ENCODE measurements at regions not wholly inside any gene's neighbourhood (a gene's known extent, or its start where the extent isn't known, plus 50 kb on each side); places are given as distances from the start of the nearest gene placed in this dataset.

- no peak overlapping the region for H4K8ac ChIP-seq (ENCODE audit: low read depth, low read length)
- no peak overlapping the region for H2BK15ac ChIP-seq (replicated peaks; ENCODE audit: low read depth)
- H3K4me3 ChIP-seq (ENCODE audit: low read length), result no peak overlapping the region
- H3K4me2 ChIP-seq (ENCODE audit: low read length), result no peak overlapping the region
- H3K36me3 ChIP-seq (ENCODE audit: control insufficient read depth, insufficient read depth, low read length), result no peaks in the 10 kb centered on the region
- H2AK5ac ChIP-seq (ENCODE audit: low read length), result no peak overlapping the region
- H3K4ac ChIP-seq (ENCODE audit: low read depth, low read length), result no peak overlapping the region
- no peak overlapping the region for H3K18ac ChIP-seq (ENCODE audit: low read length)
- H3K56ac ChIP-seq (ENCODE audit: low read length), result no peak overlapping the region
- WGBS (ENCODE audit: extremely low coverage, insufficient coverage, low lambda C conversion rate), result no CpG with 5 or more reads among the region's 4 CpGs
- no peak overlapping the region for H2BK120ac ChIP-seq (ENCODE audit: low read depth, low read length)
- no peak overlapping the region for H3K23ac ChIP-seq (ENCODE audit: low read length)
- no peaks in the 10 kb centered on the region for H3K27me3 ChIP-seq (ENCODE audit: insufficient read depth, low read length, poor library complexity)
- no peaks in the 10 kb centered on the region for H3K79me2 ChIP-seq (ENCODE audit: control insufficient read depth, insufficient read depth, low read length)
- no peaks in the 10 kb centered on the region for H3K79me1 ChIP-seq (ENCODE audit: low read length)
- no peak overlapping the region for H4K5ac ChIP-seq (ENCODE audit: low read length)
- no peaks in the 10 kb centered on the region for H3K4me1 ChIP-seq (ENCODE audit: control insufficient read depth, low read depth, low read length)
- H3K27ac ChIP-seq (ENCODE audit: low read depth, low read length), result no peak overlapping the region
- no peak overlapping the region for H2BK5ac ChIP-seq (ENCODE audit: low read length)
- H3K9ac ChIP-seq (ENCODE audit: low read length), result no peak overlapping the region
- DNase-seq, result no peak
Observed at GRCh38 chr5:159450417-159450816, 120.1 kb upstream of the IL12B start.

GRCh38 chr5:159451197-159452052 lies 121.1 kb upstream of the IL12B start:
- Histone ChIP-seq H3K36me3 (ENCODE audit: control insufficient read depth, insufficient read depth, low read length) (no peaks in the 10 kb centered on the region), H4K5ac (ENCODE audit: low read length) (no peak overlapping the region), H2AK5ac (ENCODE audit: low read length) (no peak overlapping the region), H3K4me2 (ENCODE audit: low read length) (no peak overlapping the region), H3K23ac (ENCODE audit: low read length) (no peak overlapping the region), H3K4me1 (ENCODE audit: control insufficient read depth, low read depth, low read length) (no peaks in the 10 kb centered on the region), H2BK15ac (replicated peaks; ENCODE audit: low read depth) (no peak overlapping the region), H3K27ac (ENCODE audit: low read depth, low read length) (no peak overlapping the region), H4K8ac (ENCODE audit: low read depth, low read length) (no peak overlapping the region), H3K56ac (ENCODE audit: low read length) (no peak overlapping the region), H3K27me3 (ENCODE audit: insufficient read depth, low read length, poor library complexity) (no peaks in the 10 kb centered on the region), H3K4me3 (ENCODE audit: low read length) (no peak overlapping the region), H3K9ac (ENCODE audit: low read length) (no peak overlapping the region), H3K18ac (ENCODE audit: low read length) (no peak overlapping the region), H3K4ac (ENCODE audit: low read depth, low read length) (no peak overlapping the region), H2BK120ac (ENCODE audit: low read depth, low read length) (no peak overlapping the region), H3K79me1 (ENCODE audit: low read length) (no peaks in the 10 kb centered on the region), H2BK5ac (ENCODE audit: low read length) (no peak overlapping the region), H3K79me2 (ENCODE audit: control insufficient read depth, insufficient read depth, low read length) (no peaks in the 10 kb centered on the region)
- WGBS (ENCODE audit: extremely low coverage, insufficient coverage, low lambda C conversion rate), result no CpG with 5 or more reads among the region's 13 CpGs
- no peak for DNase-seq

- H4K5ac ChIP-seq (ENCODE audit: low read length), result no peak overlapping the region
- no peak overlapping the region for H3K4me3 ChIP-seq (ENCODE audit: low read length)
- H2BK5ac ChIP-seq (ENCODE audit: low read length), result no peak overlapping the region
- no peaks in the 10 kb centered on the region for H3K27me3 ChIP-seq (ENCODE audit: insufficient read depth, low read length, poor library complexity)
- WGBS (ENCODE audit: extremely low coverage, insufficient coverage, low lambda C conversion rate), result no CpG with 5 or more reads among the region's 11 CpGs
- H3K56ac ChIP-seq (ENCODE audit: low read length), result no peak overlapping the region
- no peak overlapping the region for H3K18ac ChIP-seq (ENCODE audit: low read length)
- no peak overlapping the region for H2AK5ac ChIP-seq (ENCODE audit: low read length)
- H3K4me2 ChIP-seq (ENCODE audit: low read length), result no peak overlapping the region
- H4K8ac ChIP-seq (ENCODE audit: low read depth, low read length), result no peak overlapping the region
- H3K79me1 ChIP-seq (ENCODE audit: low read length), result no peaks in the 10 kb centered on the region
- H3K36me3 ChIP-seq (ENCODE audit: control insufficient read depth, insufficient read depth, low read length), result no peaks in the 10 kb centered on the region
- H3K27ac ChIP-seq (ENCODE audit: low read depth, low read length), result no peak overlapping the region
- H3K4me1 ChIP-seq (ENCODE audit: control insufficient read depth, low read depth, low read length), result no peaks in the 10 kb centered on the region
- no peak overlapping the region for H3K4ac ChIP-seq (ENCODE audit: low read depth, low read length)
- H2BK15ac ChIP-seq (replicated peaks; ENCODE audit: low read depth), result no peak overlapping the region
- H2BK120ac ChIP-seq (ENCODE audit: low read depth, low read length), result no peak overlapping the region
- H3K79me2 ChIP-seq (ENCODE audit: control insufficient read depth, insufficient read depth, low read length), result no peaks in the 10 kb centered on the region
- H3K9ac ChIP-seq (ENCODE audit: low read length), result no peak overlapping the region
- H3K23ac ChIP-seq (ENCODE audit: low read length), result no peak overlapping the region
- DNase-seq, result no peak
Observed at GRCh38 chr5:159452480-159453167, 122.3 kb upstream of the IL12B start.

GRCh38 chr5:159453209-159453608 lies 122.9 kb upstream of the IL12B start:
- no peak overlapping the region for H2BK120ac ChIP-seq (ENCODE audit: low read depth, low read length)
- no peak overlapping the region for H3K9ac ChIP-seq (ENCODE audit: low read length)
- no peak overlapping the region for H3K56ac ChIP-seq (ENCODE audit: low read length)
- no peak overlapping the region for H4K5ac ChIP-seq (ENCODE audit: low read length)
- WGBS (ENCODE audit: extremely low coverage, insufficient coverage, low lambda C conversion rate), result no CpG with 5 or more reads among the region's 7 CpGs
- no peak overlapping the region for H3K23ac ChIP-seq (ENCODE audit: low read length)
- no peaks in the 10 kb centered on the region for H3K79me2 ChIP-seq (ENCODE audit: control insufficient read depth, insufficient read depth, low read length)
- no peak overlapping the region for H3K27ac ChIP-seq (ENCODE audit: low read depth, low read length)
- no peaks in the 10 kb centered on the region for H3K36me3 ChIP-seq (ENCODE audit: control insufficient read depth, insufficient read depth, low read length)
- no peak overlapping the region for H3K18ac ChIP-seq (ENCODE audit: low read length)
- no peak overlapping the region for H3K4ac ChIP-seq (ENCODE audit: low read depth, low read length)
- no peak overlapping the region for H2AK5ac ChIP-seq (ENCODE audit: low read length)
- H4K8ac ChIP-seq (ENCODE audit: low read depth, low read length), result no peak overlapping the region
- no peaks in the 10 kb centered on the region for H3K4me1 ChIP-seq (ENCODE audit: control insufficient read depth, low read depth, low read length)
- H2BK5ac ChIP-seq (ENCODE audit: low read length), result no peak overlapping the region
- no peak overlapping the region for H3K4me2 ChIP-seq (ENCODE audit: low read length)
- no peaks in the 10 kb centered on the region for H3K79me1 ChIP-seq (ENCODE audit: low read length)
- H2BK15ac ChIP-seq (replicated peaks; ENCODE audit: low read depth), result no peak overlapping the region
- no peaks in the 10 kb centered on the region for H3K27me3 ChIP-seq (ENCODE audit: insufficient read depth, low read length, poor library complexity)
- DNase-seq, result no peak
- no peak overlapping the region for H3K4me3 ChIP-seq (ENCODE audit: low read length)

- no peak overlapping the region for H3K18ac ChIP-seq (ENCODE audit: low read length)
- H3K27ac ChIP-seq (ENCODE audit: low read depth, low read length), result no peak overlapping the region
- no peak overlapping the region for H3K4me2 ChIP-seq (ENCODE audit: low read length)
- H3K4me3 ChIP-seq (ENCODE audit: low read length), result no peak overlapping the region
- H3K56ac ChIP-seq (ENCODE audit: low read length), result no peak overlapping the region
- no peak overlapping the region for H4K5ac ChIP-seq (ENCODE audit: low read length)
- no CpG with 5 or more reads among the region's 2 CpGs for WGBS (ENCODE audit: extremely low coverage, insufficient coverage, low lambda C conversion rate)
- H3K23ac ChIP-seq (ENCODE audit: low read length), result no peak overlapping the region
- H3K79me1 ChIP-seq (ENCODE audit: low read length), result no peaks in the 10 kb centered on the region
- no peak overlapping the region for H2BK5ac ChIP-seq (ENCODE audit: low read length)
- H3K79me2 ChIP-seq (ENCODE audit: control insufficient read depth, insufficient read depth, low read length), result no peaks in the 10 kb centered on the region
- H2BK15ac ChIP-seq (replicated peaks; ENCODE audit: low read depth), result no peak overlapping the region
- no peaks in the 10 kb centered on the region for H3K36me3 ChIP-seq (ENCODE audit: control insufficient read depth, insufficient read depth, low read length)
- no peak overlapping the region for H3K9ac ChIP-seq (ENCODE audit: low read length)
- H4K8ac ChIP-seq (ENCODE audit: low read depth, low read length), result no peak overlapping the region
- H3K27me3 ChIP-seq (ENCODE audit: insufficient read depth, low read length, poor library complexity), result no peaks in the 10 kb centered on the region
- no peak for DNase-seq
- H3K4ac ChIP-seq (ENCODE audit: low read depth, low read length), result no peak overlapping the region
- H3K4me1 ChIP-seq (ENCODE audit: control insufficient read depth, low read depth, low read length), result no peaks in the 10 kb centered on the region
- no peak overlapping the region for H2AK5ac ChIP-seq (ENCODE audit: low read length)
- no peak overlapping the region for H2BK120ac ChIP-seq (ENCODE audit: low read depth, low read length)
Observed at GRCh38 chr5:159456261-159456660, 126.0 kb upstream of the IL12B start.
